Transverse colon (tissue), 4 donors: ENCODE measurements at regions not wholly inside any gene's neighbourhood (a gene's known extent, or its start where the extent isn't known, plus 50 kb on each side); places are given as distances from the start of the nearest gene placed in this dataset.

Experiments used
- CTCF ChIP-seq, 5 experiments: fragments of 200-600 bp in 3 of 5; fragments of 450-650 bp in 2 of 5; sonication (generic) in 3 of 5; IDR thresholded peaks; 1 replicate in 2 of 5; 2 replicates in 3 of 5; pipeline ENCODE4 v1.5.1; 2016 to 2017; ENCODE audit warnings: antibody characterized with exemption in 5 of 5, inconsistent platforms in 3 of 5, mild to moderate bottlenecking in 2 of 5, moderate library complexity in 1 of 5
- EP300 ChIP-seq: sonication (generic); formaldehyde crosslinking; IDR thresholded peaks from one replicate; pipeline ENCODE4 v1.6.1; 2017; ENCODE audit warnings: antibody characterized with exemption, low read depth
- POLR2A ChIP-seq: fragments of 450-650 bp; IDR thresholded peaks from one replicate; pipeline ENCODE4 v1.6.1; 2016; ENCODE audit warnings: antibody characterized with exemption, mild to moderate bottlenecking, moderate library complexity
- POLR2AphosphoS5 ChIP-seq, 3 donors: sonication (generic); formaldehyde crosslinking; IDR thresholded peaks; one replicate each; pipeline ENCODE4 v1.6.1; 2016; ENCODE audit warnings: antibody characterized with exemption in 3 of 3

GRCh38 chr10:57959318-57960006, 308.2 kb downstream of the IPMK start:
- no peak for TF ChIP-seq EP300
- no peak for TF ChIP-seq CTCF (IDR thresholded peaks at IDR 0.05)
- TF ChIP-seq POLR2A = no peak
- TF ChIP-seq POLR2AphosphoS5 (IDR thresholded peaks at IDR 0.05) = no peak
